ENCODE measurements at regions not wholly inside any gene's neighbourhood (a gene's known extent, or its start where the extent isn't known, plus 50 kb on each side); places are given as distances from the start of the nearest gene placed in this dataset.

- no peak for TF ChIP-seq CTCF (IDR thresholded peaks at IDR 0.05; ENCODE audit: low read length)
- no peak for TF ChIP-seq EZH2 (IDR thresholded peaks at IDR 0.05; ENCODE audit: borderline replicate concordance, low read length)
- no peak overlapping the region for H2AFZ ChIP-seq (ENCODE audit: low read length)
Measured at GRCh38 chr15:46525984-46526725, 891.3 kb downstream of the SQOR start.

GRCh38 chr15:46526726-46527110 lies 891.9 kb downstream of the SQOR start:
- Histone ChIP-seq H3F3A (ENCODE audit: insufficient read depth, low read length) (no peaks in the 10 kb centered on the region), H2AFZ (ENCODE audit: low read length) (no peak overlapping the region), H3K36me3 (ENCODE audit: insufficient read depth, low read length) (no peaks in the 10 kb centered on the region), H3K27me3 (ENCODE audit: insufficient read depth, low read length) (no peaks in the 10 kb centered on the region), H3K9ac (ENCODE audit: low read length) (no peak overlapping the region), H3K27ac (ENCODE audit: low read depth, low read length, poor library complexity, severe bottlenecking) (no peak overlapping the region), H3K9me3 (ENCODE audit: low read length) (no peaks in the 10 kb centered on the region), H3K4me2 (ENCODE audit: low read length) (no peak overlapping the region), H4K20me1 (ENCODE audit: insufficient read depth, low read length) (no peaks in the 10 kb centered on the region), H3K4me1 (ENCODE audit: insufficient read depth, low read length, severe bottlenecking) (no peaks in the 10 kb centered on the region), H3K79me2 (ENCODE audit: insufficient read depth, low read length) (no peaks in the 10 kb centered on the region), H3K9me2 (ENCODE audit: low read depth, low read length) (no peaks in the 10 kb centered on the region), H3K4me3 (ENCODE audit: low read depth, low read length, poor library complexity, severe bottlenecking) (no peak overlapping the region)
- TF ChIP-seq EZH2 (IDR thresholded peaks at IDR 0.05; ENCODE audit: borderline replicate concordance, low read length) (no peak), CTCF (IDR thresholded peaks at IDR 0.05; ENCODE audit: low read length) (no peak)

More at GRCh38 chr15:46525984-46526725, 891.3 kb downstream of the SQOR start:
- H3K36me3 ChIP-seq (ENCODE audit: insufficient read depth, low read length), result no peaks in the 10 kb centered on the region
- H3K4me3 ChIP-seq (ENCODE audit: low read depth, low read length, poor library complexity, severe bottlenecking), result no peak overlapping the region
- no peak overlapping the region for H3K9ac ChIP-seq (ENCODE audit: low read length)
- H3K27me3 ChIP-seq (ENCODE audit: insufficient read depth, low read length), result no peaks in the 10 kb centered on the region
- H3F3A ChIP-seq (ENCODE audit: insufficient read depth, low read length), result no peaks in the 10 kb centered on the region
- H3K9me3 ChIP-seq (ENCODE audit: low read length), result no peaks in the 10 kb centered on the region
- H4K20me1 ChIP-seq (ENCODE audit: insufficient read depth, low read length), result no peaks in the 10 kb centered on the region
- H3K27ac ChIP-seq (ENCODE audit: low read depth, low read length, poor library complexity, severe bottlenecking), result no peak overlapping the region
- no peaks in the 10 kb centered on the region for H3K9me2 ChIP-seq (ENCODE audit: low read depth, low read length)
- H3K79me2 ChIP-seq (ENCODE audit: insufficient read depth, low read length), result no peaks in the 10 kb centered on the region
- no peaks in the 10 kb centered on the region for H3K4me1 ChIP-seq (ENCODE audit: insufficient read depth, low read length, severe bottlenecking)
- no peak overlapping the region for H3K4me2 ChIP-seq (ENCODE audit: low read length)

- Histone ChIP-seq H3K9ac (ENCODE audit: low read length) (no peak overlapping the region), H2AFZ (ENCODE audit: low read length) (no peak overlapping the region), H3K9me3 (ENCODE audit: low read length) (no peaks in the 10 kb centered on the region), H3F3A (ENCODE audit: insufficient read depth, low read length) (no peaks in the 10 kb centered on the region), H3K4me1 (ENCODE audit: insufficient read depth, low read length, severe bottlenecking) (no peaks in the 10 kb centered on the region), H3K4me3 (ENCODE audit: low read depth, low read length, poor library complexity, severe bottlenecking) (no peak overlapping the region), H3K79me2 (ENCODE audit: insufficient read depth, low read length) (no peaks in the 10 kb centered on the region), H3K27ac (ENCODE audit: low read depth, low read length, poor library complexity, severe bottlenecking) (no peak overlapping the region), H3K4me2 (ENCODE audit: low read length) (no peak overlapping the region), H3K9me2 (ENCODE audit: low read depth, low read length) (no peaks in the 10 kb centered on the region), H3K36me3 (ENCODE audit: insufficient read depth, low read length) (no peaks in the 10 kb centered on the region), H3K27me3 (ENCODE audit: insufficient read depth, low read length) (no peaks in the 10 kb centered on the region), H4K20me1 (ENCODE audit: insufficient read depth, low read length) (no peaks in the 10 kb centered on the region)
- TF ChIP-seq CTCF (IDR thresholded peaks at IDR 0.05; ENCODE audit: low read length), result no peak
- TF ChIP-seq EZH2 (IDR thresholded peaks at IDR 0.05; ENCODE audit: borderline replicate concordance, low read length), result no peak
Measured at GRCh38 chr15:46543626-46544025, 908.8 kb downstream of the SQOR start.
